ENCODE measurements at regions not wholly inside any gene's neighbourhood (a gene's known extent, or its start where the extent isn't known, plus 50 kb on each side); places are given as distances from the start of the nearest gene placed in this dataset.
"Not testable (repeated sequence)": the region's sequence is repeated elsewhere in the genome, so short reads cannot be mapped to it uniquely, and the experiment has no call there.

DNA sequence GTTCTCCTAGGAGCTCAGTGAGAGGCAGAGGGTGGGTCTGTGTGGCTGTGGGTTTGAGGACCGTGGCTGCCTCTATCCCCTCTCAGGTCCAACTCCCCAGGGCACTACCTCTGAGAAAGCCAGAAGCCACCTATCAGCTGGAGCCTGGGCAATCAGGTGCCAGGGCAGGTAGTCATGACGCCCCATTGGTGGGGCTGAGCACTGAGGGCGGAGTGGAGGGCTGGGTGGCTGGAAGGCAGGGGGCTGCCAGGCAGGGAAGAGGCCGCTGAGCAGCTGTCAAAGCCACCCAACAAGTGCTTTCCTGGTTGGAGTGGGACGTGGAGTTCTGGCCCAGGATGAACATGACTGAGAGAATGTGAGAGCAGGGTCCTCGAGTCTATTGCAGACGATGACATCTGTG is 164.9 kb upstream of the AJAP1 start:
- DNase-seq, result no peak
- Mint-ChIP-seq H3K27me3 (ENCODE audit: insufficient read depth) (no peaks in the 10 kb centered on the region; the same call in 1 of the 2 replicates), H3K4me1 (ENCODE audit: low read depth) (no peaks in the 10 kb centered on the region), H3K27ac (no peak overlapping the region), H3K4me3 (no peak overlapping the region), H3K36me3 (ENCODE audit: low read depth) (no peaks in the 10 kb centered on the region; the same call in 1 of the 2 replicates), H3K9me3 (peaks cover 84% of the 10 kb centered on the region)
- no peak for TF ChIP-seq CTCF (IDR thresholded peaks at IDR 0.05)

DNA sequence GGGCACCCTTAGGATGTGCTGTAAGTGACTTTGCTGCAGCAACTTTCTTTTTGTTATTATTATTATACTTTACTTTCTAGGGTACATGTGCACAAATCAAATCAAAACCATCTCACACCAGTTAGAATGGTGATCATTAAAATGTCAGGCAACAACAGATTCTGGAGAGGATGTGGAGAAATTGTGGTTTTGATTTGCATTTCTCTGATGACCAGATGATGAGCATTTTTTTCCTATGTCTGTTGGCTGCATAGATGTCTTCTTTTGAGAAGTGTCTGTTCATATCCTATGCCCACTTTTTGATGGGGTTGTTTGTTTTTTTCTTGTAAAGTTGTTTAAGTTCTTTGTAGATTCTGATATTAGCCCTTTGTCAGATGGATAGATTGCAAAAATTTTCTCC is 164.4 kb upstream of the AJAP1 start:
- DNase-seq; H3K4me3 Mint-ChIP-seq; H3K4me1 Mint-ChIP-seq (ENCODE audit: low read depth); H3K27ac Mint-ChIP-seq; H3K36me3 Mint-ChIP-seq (ENCODE audit: low read depth); H3K27me3 Mint-ChIP-seq (ENCODE audit: insufficient read depth): not testable (repeated sequence)
- peaks cover 79% of the 10 kb centered on the region for H3K9me3 Mint-ChIP-seq

GRCh38 chr1:4494027-4494426 is 160.4 kb upstream of the AJAP1 start:
- DNase-seq, result no peak
- TF ChIP-seq CTCF (IDR thresholded peaks at IDR 0.05), result no peak
- Mint-ChIP-seq H3K4me3 (no peak overlapping the region), H3K27me3 (ENCODE audit: insufficient read depth) (no peaks in the 10 kb centered on the region), H3K9me3 (peaks cover 44% of the 10 kb centered on the region), H3K27ac (no peak overlapping the region), H3K36me3 (ENCODE audit: low read depth) (no peaks in the 10 kb centered on the region), H3K4me1 (ENCODE audit: low read depth) (no peaks in the 10 kb centered on the region)

GRCh38 chr1:4494558-4494957 is 159.9 kb upstream of the AJAP1 start:
- Mint-ChIP-seq H3K27me3 (ENCODE audit: insufficient read depth) (no peaks in the 10 kb centered on the region), H3K9me3 (peaks cover 47% of the 10 kb centered on the region), H3K36me3 (ENCODE audit: low read depth) (no peaks in the 10 kb centered on the region; the same call in 1 of the 2 replicates), H3K4me3 (no peak overlapping the region), H3K4me1 (ENCODE audit: low read depth) (no peaks in the 10 kb centered on the region), H3K27ac (no peak overlapping the region)
- no peak for TF ChIP-seq CTCF (IDR thresholded peaks at IDR 0.05)
- DNase-seq, result no peak

- Mint-ChIP-seq H3K4me1 (ENCODE audit: low read depth) (no peaks in the 10 kb centered on the region), H3K27me3 (ENCODE audit: insufficient read depth) (no peaks in the 10 kb centered on the region), H3K9me3 (peaks cover 49% of the 10 kb centered on the region), H3K36me3 (ENCODE audit: low read depth) (peaks cover 2% of the 10 kb centered on the region), H3K27ac (no peak overlapping the region), H3K4me3 (no peak overlapping the region)
- TF ChIP-seq CTCF (IDR thresholded peaks at IDR 0.05), result no peak
- DNase-seq, result no peak
Measured at GRCh38 chr1:4495809-4496208, 158.6 kb upstream of the AJAP1 start.

DNA sequence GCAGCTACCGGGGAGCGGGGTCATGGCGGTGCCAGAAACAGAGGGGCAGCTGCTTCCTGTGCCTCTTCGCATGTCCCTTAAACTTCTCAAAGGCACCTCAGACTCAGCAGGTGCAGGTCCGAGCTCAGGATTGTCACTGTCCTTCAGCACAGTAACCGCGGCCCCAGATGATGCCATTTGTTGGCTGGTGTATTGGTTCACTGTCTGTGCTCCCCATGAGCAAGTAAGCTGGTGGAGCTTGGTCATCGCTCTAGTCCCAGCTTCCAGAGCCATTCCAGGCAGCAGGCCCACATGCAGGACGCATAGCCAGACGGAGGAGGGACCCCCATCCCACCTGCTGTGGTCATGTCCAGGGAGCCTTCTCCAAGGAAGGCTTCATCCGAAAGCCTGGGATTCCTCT is 154.0 kb upstream of the AJAP1 start:
- no peak for TF ChIP-seq CTCF (IDR thresholded peaks at IDR 0.05)
- no peak overlapping the region for H3K27ac Mint-ChIP-seq
- no peaks in the 10 kb centered on the region; the same call in none of the 2 replicates for H3K27me3 Mint-ChIP-seq (ENCODE audit: insufficient read depth)
- peaks cover 53% of the 10 kb centered on the region for H3K9me3 Mint-ChIP-seq
- H3K36me3 Mint-ChIP-seq (ENCODE audit: low read depth), result peaks cover 5% of the 10 kb centered on the region
- DNase-seq, result no peak
- H3K4me1 Mint-ChIP-seq (ENCODE audit: low read depth), result no peaks in the 10 kb centered on the region
- H3K4me3 Mint-ChIP-seq, result no peak overlapping the region
